GM20000 (cell line): ENCODE measurements at regions not wholly inside any gene's neighbourhood (a gene's known extent, or its start where the extent isn't known, plus 50 kb on each side); places are given as distances from the start of the nearest gene placed in this dataset.

ENCODE experiments used
- DNase-seq: peaks from one replicate; pipeline ENCODE4 v3.0.0; 2012; ENCODE audit warnings: low spot score
- CTCF ChIP-seq: IDR thresholded peaks from 2 replicates; pipeline ENCODE4 v1.5.1; 2012; ENCODE audit warnings: mild to moderate bottlenecking, control low read depth; ENCODE audit errors: extremely low read depth, missing control alignments

GRCh38 chr11:25860677-25861450 lies 471.1 kb upstream of the ANO3 start:
- no peak for DNase-seq
- no peak for TF ChIP-seq CTCF

DNA sequence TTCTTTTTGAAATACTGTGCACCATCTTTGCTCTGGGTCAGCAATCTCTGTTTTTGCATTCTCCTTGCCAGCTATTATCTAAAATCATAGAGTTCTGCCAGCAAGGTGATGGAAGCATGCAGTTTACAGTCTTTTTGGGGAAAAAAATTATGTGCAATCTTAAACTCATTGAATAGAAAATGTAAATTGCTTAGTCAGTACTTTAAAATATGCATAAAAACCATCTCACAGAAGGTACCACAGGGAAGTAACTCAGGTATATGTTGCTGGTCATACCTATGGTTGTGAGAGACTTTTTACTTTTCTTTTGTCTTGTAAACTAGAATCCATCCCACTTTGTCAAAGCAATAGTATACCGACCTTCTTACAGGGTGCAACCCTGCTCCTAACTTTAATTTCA lies 469.8 kb upstream of the ANO3 start:
- no peak for DNase-seq
- TF ChIP-seq CTCF: no peak

DNA sequence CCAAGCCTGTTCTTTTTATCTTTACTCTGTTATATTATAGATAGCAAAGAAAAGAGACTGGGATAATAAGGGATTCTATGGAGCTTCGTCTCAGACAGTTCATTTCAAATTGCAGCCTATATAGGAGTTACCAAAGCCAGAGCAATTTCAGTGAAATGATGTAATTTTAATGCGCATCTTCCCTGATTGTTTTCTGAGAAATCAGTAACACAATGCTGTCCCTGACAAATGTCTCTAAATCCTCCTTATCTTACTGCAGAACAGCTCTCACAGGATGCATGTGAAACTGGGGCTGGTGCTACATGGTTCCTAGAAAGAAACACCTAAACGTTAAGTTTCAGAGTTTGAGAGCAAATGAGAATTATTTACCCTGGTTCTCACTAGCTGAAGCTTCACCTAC lies 467.9 kb upstream of the ANO3 start:
- DNase-seq: no peak
- no peak for TF ChIP-seq CTCF

- DNase-seq: no peak
- no peak for TF ChIP-seq CTCF
These were observed 455.4 kb upstream of the ANO3 start for GRCh38 chr11:25876456-25876965.

DNA sequence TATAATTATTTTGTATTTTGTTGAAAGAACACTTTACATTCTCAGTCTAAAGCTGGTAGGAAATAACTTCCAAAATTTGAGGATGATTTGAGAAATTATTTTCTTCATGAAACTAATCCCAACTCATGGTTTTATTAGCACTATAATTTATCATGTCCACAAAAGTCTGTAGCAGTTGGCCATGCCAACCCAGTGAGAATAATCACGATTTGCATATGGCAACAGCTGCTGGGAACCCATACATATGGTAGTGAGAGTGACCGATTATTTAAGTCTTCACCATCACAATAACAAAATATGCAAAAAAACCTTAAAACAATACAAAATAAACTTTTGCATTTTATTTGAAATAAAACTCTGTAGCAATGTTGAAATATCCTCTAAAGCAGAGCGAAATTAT lies 445.9 kb upstream of the ANO3 start:
- no peak for TF ChIP-seq CTCF
- no peak for DNase-seq

DNA sequence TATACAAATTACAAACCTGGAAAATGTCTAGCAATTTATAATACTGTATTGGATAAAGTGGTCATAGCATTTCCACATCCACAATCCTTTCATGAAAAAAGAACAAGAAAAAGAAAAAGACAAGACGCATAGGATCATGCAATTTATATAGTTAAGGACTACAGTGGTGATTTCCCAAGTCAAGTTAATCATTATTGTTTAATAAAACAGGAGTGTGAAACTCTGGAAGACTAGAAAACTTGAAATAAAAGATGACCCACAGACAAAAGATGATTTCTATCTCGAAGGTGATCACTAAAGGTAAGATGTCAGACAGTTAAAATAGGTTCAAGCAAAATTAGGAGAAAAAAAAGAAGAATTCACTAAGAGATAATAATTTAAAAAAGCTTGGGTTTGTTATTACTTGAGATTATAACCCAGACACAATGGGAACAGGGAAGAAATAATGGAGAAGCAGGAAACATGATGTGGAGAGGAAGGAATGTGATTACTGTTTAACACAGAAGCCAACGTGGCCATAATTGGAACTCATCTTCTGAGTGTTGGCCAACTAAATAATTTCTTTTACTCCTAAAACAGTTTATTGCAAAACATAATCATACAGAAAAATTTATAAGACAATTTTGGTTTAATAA lies 441.2 kb upstream of the ANO3 start:
- TF ChIP-seq CTCF: no peak
- no peak for DNase-seq

GRCh38 chr11:25891960-25892359 lies 440.0 kb upstream of the ANO3 start:
- no peak for TF ChIP-seq CTCF
- no peak for DNase-seq
